Activated B cell treated with CpG ODN at 0.5 μM for 24 hours (primary cell): ENCODE measurements at regions not wholly inside any gene's neighbourhood (a gene's known extent, or its start where the extent isn't known, plus 50 kb on each side); places are given as distances from the start of the nearest gene placed in this dataset.

Experiments
- ATAC-seq: fragments of 200-7000 bp; cut with Tn5 transposase; one replicate; pipeline ENCODE4 v1.10.0; 2021; ENCODE audit warnings: low read depth, mild to moderate bottlenecking, moderate library complexity
- CTCF ChIA-PET: fragments of 350-600 bp; sonication (Branson Sonifier 250); formaldehyde crosslinking; loops from one replicate; lab custom pipeline; 2021; ENCODE audit warnings: antibody characterized with exemption; lab: Charles Lee
- POLR2A ChIA-PET: fragments of 350-600 bp; sonication (Branson Sonifier 250); formaldehyde crosslinking; loops from one replicate; lab custom pipeline; 2021; ENCODE audit warnings: antibody characterized with exemption; lab: Charles Lee
- DNase-seq: peaks from one replicate; pipeline ENCODE4 v3.0.0; 2022
- H3K27ac Mint-ChIP-seq: one replicate; pipeline ENCODE4 v1.8.0; 2020; ENCODE audit warnings: mixed read lengths
- H3K27me3 Mint-ChIP-seq: one replicate; pipeline ENCODE4 v1.8.0; 2021; ENCODE audit warnings: mixed read lengths
- H3K36me3 Mint-ChIP-seq: one replicate; pipeline ENCODE4 v1.8.0; 2021; ENCODE audit warnings: low read depth, mixed read lengths
- H3K4me1 Mint-ChIP-seq: one replicate; pipeline ENCODE4 v1.8.0; 2021; ENCODE audit warnings: mixed read lengths
- H3K4me3 Mint-ChIP-seq: one replicate; pipeline ENCODE4 v1.8.0; 2020; ENCODE audit warnings: mild to moderate bottlenecking, mixed read lengths
- H3K9me3 Mint-ChIP-seq: one replicate; pipeline ENCODE4 v1.8.0; 2020; ENCODE audit warnings: mixed read lengths
- CTCF ChIP-seq: fragments of 200-600 bp; IDR thresholded peaks from one replicate; pipeline ENCODE4 v1.8.0; 2022; ENCODE audit warnings: antibody characterized with exemption, mild to moderate bottlenecking
- intact Hi-C: fragments of 100-400 bp; cut with micrococcal nuclease; formaldehyde crosslinking; loops from one replicate; pipeline ENCODE4 v1.15.1; 2024

- POLR2A ChIA-PET, result no interaction called here
Measured at GRCh38 chr1:55825461-55825860, 610.3 kb upstream of the USP24 start.

GRCh38 chr1:55824251-55824640 lies 609.1 kb upstream of the USP24 start:
- CTCF ChIA-PET, result no interaction called here

More at GRCh38 chr1:55825461-55825860, 610.3 kb upstream of the USP24 start:
- intact Hi-C loops, result no loop called here
- Mint-ChIP-seq H3K36me3 (no peaks in the 10 kb centered on the region), H3K27ac (no peak overlapping the region), H3K27me3 (peaks cover 2% of the 10 kb centered on the region), H3K4me1 (no peaks in the 10 kb centered on the region), H3K9me3 (no peaks in the 10 kb centered on the region), H3K4me3 (no peak overlapping the region)
- CTCF ChIA-PET, result no interaction called here
- no peak for DNase-seq
- TF ChIP-seq CTCF, result no peak
- no peak for ATAC-seq

GRCh38 chr1:55823541-55824250 lies 608.5 kb upstream of the USP24 start:
- Mint-ChIP-seq H3K27ac (no peak overlapping the region), H3K36me3 (no peaks in the 10 kb centered on the region), H3K4me3 (no peak overlapping the region), H3K4me1 (no peaks in the 10 kb centered on the region), H3K27me3 (peaks cover 4% of the 10 kb centered on the region), H3K9me3 (no peaks in the 10 kb centered on the region)
- ChIA-PET CTCF (no interaction called here), POLR2A (no interaction called here)
- TF ChIP-seq CTCF, result no peak
- ATAC-seq (no peak), DNase-seq (no peak)
- intact Hi-C loops, result no loop called here

More at GRCh38 chr1:55824251-55824640, 609.1 kb upstream of the USP24 start:
- intact Hi-C loops, result no loop called here
- DNase-seq (no peak), ATAC-seq (no peak)
- Mint-ChIP-seq H3K4me1 (no peaks in the 10 kb centered on the region), H3K4me3 (no peak overlapping the region), H3K27ac (no peak overlapping the region), H3K27me3 (peaks cover 2% of the 10 kb centered on the region), H3K9me3 (no peaks in the 10 kb centered on the region), H3K36me3 (no peaks in the 10 kb centered on the region)
- POLR2A ChIA-PET, result no interaction called here
- TF ChIP-seq CTCF, result no peak

GRCh38 chr1:55822891-55823290 lies 607.7 kb upstream of the USP24 start:
- ChIA-PET CTCF (no interaction called here), POLR2A (no interaction called here)
- intact Hi-C loops, result no loop called here
- ATAC-seq (no peak), DNase-seq (no peak)
- Mint-ChIP-seq H3K4me3 (no peak overlapping the region), H3K27me3 (peaks cover 4% of the 10 kb centered on the region), H3K9me3 (no peaks in the 10 kb centered on the region), H3K36me3 (no peaks in the 10 kb centered on the region), H3K4me1 (no peaks in the 10 kb centered on the region), H3K27ac (no peak overlapping the region)
- TF ChIP-seq CTCF, result no peak

- CTCF ChIA-PET, result no interaction called here
- H3K27me3 Mint-ChIP-seq, result peaks cover 4% of the 10 kb centered on the region
- no peak overlapping the region for H3K27ac Mint-ChIP-seq
- H3K4me3 Mint-ChIP-seq, result no peak overlapping the region
- no peak for TF ChIP-seq CTCF
- H3K9me3 Mint-ChIP-seq, result no peaks in the 10 kb centered on the region
- H3K4me1 Mint-ChIP-seq, result no peaks in the 10 kb centered on the region
- intact Hi-C loops, result no loop called here
- DNase-seq (no peak), ATAC-seq (no peak)
- H3K36me3 Mint-ChIP-seq, result no peaks in the 10 kb centered on the region
- POLR2A ChIA-PET, result no interaction called here
Measured at GRCh38 chr1:55821234-55821633, 606.1 kb upstream of the USP24 start.
